A673 (cell line): ENCODE measurements at regions not wholly inside any gene's neighbourhood (a gene's known extent, or its start where the extent isn't known, plus 50 kb on each side); places are given as distances from the start of the nearest gene placed in this dataset.

Experiments
- BruUV-seq: library from RNA; stranded (reverse); fragments of 400-500 nt; replicated peaks from 2 replicates; lab custom pipeline; 2021; lab: Mats Ljungman, UMichigan
- CTCF ChIA-PET: fragments of 300-600 bp; sonication (Branson Sonifier 250); formaldehyde crosslinking; loops from one replicate; lab custom pipeline; 2022; ENCODE audit warnings: antibody characterized with exemption; lab: Charles Lee
- POLR2A ChIA-PET: fragments of 300-600 bp; sonication (Branson Sonifier 250); formaldehyde crosslinking; loops from one replicate; lab custom pipeline; 2022; ENCODE audit warnings: antibody characterized with exemption; ENCODE audit not compliant: low non-redundant PET; lab: Charles Lee
- DNase-seq: peaks from one replicate; pipeline ENCODE4 v3.0.0-alpha.2; 2015; ENCODE audit warnings: low spot score
- H3K27ac ChIP-seq: fragments of 200-600 bp; sonication (generic); 2 replicates; pipeline ENCODE4 v1.5.1; 2016; ENCODE audit warnings: mixed run types, low read depth, mild to moderate bottlenecking, mixed read lengths, antibody characterized with exemption, low read length; ENCODE audit not compliant: poor library complexity, severe bottlenecking
- H3K27me3 ChIP-seq: fragments of 200-600 bp; sonication (generic); replicated peaks from 2 replicates; pipeline ENCODE4 v1.6.1; 2017; ENCODE audit warnings: mixed run types, low read depth, mild to moderate bottlenecking, mixed read lengths, antibody characterized with exemption, low read length; ENCODE audit not compliant: insufficient read depth, poor library complexity
- H3K36me3 ChIP-seq: fragments of 200-600 bp; sonication (generic); 2 replicates; pipeline ENCODE4 v1.6.1; 2016; ENCODE audit warnings: mixed run types, mild to moderate bottlenecking, mixed read lengths, antibody characterized with exemption, low read length; ENCODE audit not compliant: insufficient read depth, poor library complexity, severe bottlenecking
- H3K4me1 ChIP-seq: fragments of 200-600 bp; sonication (generic); 2 replicates; pipeline ENCODE4 v1.6.1; 2017; ENCODE audit warnings: mixed run types, mild to moderate bottlenecking, mixed read lengths, antibody characterized with exemption, low read length; ENCODE audit not compliant: insufficient read depth, poor library complexity, severe bottlenecking
- H3K4me3 ChIP-seq: fragments of 200-600 bp; sonication (generic); 2 replicates; pipeline ENCODE4 v1.5.1; 2016; ENCODE audit warnings: low read depth, mixed run types, mild to moderate bottlenecking, mixed read lengths, low read length; ENCODE audit not compliant: poor library complexity, severe bottlenecking
- H3K9me3 ChIP-seq: fragments of 200-600 bp; sonication (generic); 2 replicates; pipeline ENCODE4 v1.6.1; 2016; ENCODE audit warnings: mixed run types, low read depth, mild to moderate bottlenecking, mixed read lengths, antibody characterized with exemption, low read length; ENCODE audit not compliant: poor library complexity, severe bottlenecking
- CTCF ChIP-seq: fragments of 300-800, 200-600 bp; sonication (generic); conservative IDR thresholded peaks from 2 replicates; pipeline ENCODE4 v1.5.1; 2017; ENCODE audit warnings: low read depth, mild to moderate bottlenecking, antibody characterized with exemption, low read length, moderate library complexity, mixed read lengths
- EZH2 ChIP-seq: fragments of 200-600 bp; sonication (generic); IDR thresholded peaks from 2 replicates; pipeline ENCODE4 v1.6.1; 2017; ENCODE audit warnings: borderline replicate concordance, low read depth, mild to moderate bottlenecking, mixed read lengths, antibody characterized with exemption, low read length; ENCODE audit not compliant: poor library complexity, severe bottlenecking
- intact Hi-C: fragments of 100-400 bp; cut with micrococcal nuclease; formaldehyde crosslinking; loops from one replicate; pipeline ENCODE4 v1.10.0; 2022; ENCODE audit not compliant: unreplicated experiment

- no TSS peak for BruUV-seq
- Histone ChIP-seq H3K9me3 (no peaks in the 10 kb centered on the region), H3K4me3 (no peak overlapping the region), H3K27ac (no peak overlapping the region), H3K27me3 (no peaks in the 10 kb centered on the region), H3K36me3 (no peaks in the 10 kb centered on the region), H3K4me1 (no peaks in the 10 kb centered on the region)
- no peak for TF ChIP-seq CTCF
- TF ChIP-seq EZH2 = no peak
- intact Hi-C loops = no loop called here
- ChIA-PET CTCF (no interaction called here), POLR2A (no interaction called here)
- DNase-seq = no peak
Measured at GRCh38 chrX:9282325-9282724, 182.5 kb upstream of the TBL1X start.

GRCh38 chrX:9285342-9285771 is 179.5 kb upstream of the TBL1X start:
- H3K27me3 ChIP-seq = no peaks in the 10 kb centered on the region
- no peak overlapping the region for H3K27ac ChIP-seq
- CTCF ChIA-PET = no interaction called here
- TF ChIP-seq CTCF (no peak), EZH2 (no peak)
- intact Hi-C loops = no loop called here
- BruUV-seq = no TSS peak
- peak; percentile 0 for DNase-seq
- H3K36me3 ChIP-seq = no peaks in the 10 kb centered on the region
- H3K9me3 ChIP-seq = no peaks in the 10 kb centered on the region
- H3K4me3 ChIP-seq = no peak overlapping the region
- POLR2A ChIA-PET = no interaction called here
- no peaks in the 10 kb centered on the region for H3K4me1 ChIP-seq

- H3K4me3 ChIP-seq = no peak overlapping the region
- TF ChIP-seq EZH2 = no peak
- TF ChIP-seq CTCF = no peak
- DNase-seq = no peak
- H3K9me3 ChIP-seq = no peaks in the 10 kb centered on the region
- no peaks in the 10 kb centered on the region for H3K4me1 ChIP-seq
- ChIA-PET POLR2A (no interaction called here), CTCF (no interaction called here)
- intact Hi-C loops = no loop called here
- H3K27me3 ChIP-seq = no peaks in the 10 kb centered on the region
- H3K36me3 ChIP-seq = no peaks in the 10 kb centered on the region
- H3K27ac ChIP-seq = no peak overlapping the region
- BruUV-seq = no TSS peak
Measured at GRCh38 chrX:9286234-9286633, 178.6 kb upstream of the TBL1X start.
